GM23248 (cell line): ENCODE measurements at regions not wholly inside any gene's neighbourhood (a gene's known extent, or its start where the extent isn't known, plus 50 kb on each side); places are given as distances from the start of the nearest gene placed in this dataset.

ENCODE experiments used
- EZH2 ChIP-seq: fragments of 200-600 bp; sonication (generic); IDR thresholded peaks from 2 replicates; pipeline ENCODE4 v1.6.1; 2018; ENCODE audit warnings: antibody characterized with exemption, mild to moderate bottlenecking; ENCODE audit not compliant: insufficient read depth, poor library complexity, severe bottlenecking
- EZH2phosphoT487 ChIP-seq: fragments of 200-600 bp; sonication (generic); IDR thresholded peaks from 2 replicates; pipeline ENCODE4 v1.6.1; 2018; ENCODE audit warnings: antibody characterized with exemption, moderate library complexity, mild to moderate bottlenecking, low read depth; ENCODE audit not compliant: insufficient read depth

DNA sequence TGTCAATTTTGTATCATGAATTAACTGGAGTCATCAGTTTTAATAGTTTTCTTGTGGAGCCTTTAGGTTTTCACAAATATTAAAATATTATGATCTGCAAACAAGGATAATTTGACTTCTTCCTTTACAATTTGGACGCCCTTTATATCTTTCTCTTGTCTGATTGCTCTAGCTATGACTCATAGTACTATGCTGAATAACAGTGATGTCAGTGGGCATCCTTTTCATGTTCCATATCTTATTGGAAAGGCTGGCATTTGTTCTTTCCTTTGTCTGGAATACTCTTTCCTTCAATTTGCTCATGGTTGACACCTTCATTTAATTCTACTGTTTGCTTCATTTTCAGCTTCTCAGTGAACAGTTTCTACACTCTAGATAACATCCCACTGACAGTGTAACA is 1129.3 kb downstream of the SLITRK5 start:
- TF ChIP-seq EZH2 (no peak), EZH2phosphoT487 (no peak)
